Activated naive CD4-positive, alpha-beta T cell treated with anti-CD3 and anti-CD28 coated beads, Interleukin-2, amount 50 U/mL, for 72 hours (primary cell): ENCODE measurements at regions not wholly inside any gene's neighbourhood (a gene's known extent, or its start where the extent isn't known, plus 50 kb on each side); places are given as distances from the start of the nearest gene placed in this dataset.

Source experiments
- ATAC-seq, 2 donors: fragments of 150-1000 bp; cut with Tn5 transposase; 2 replicates each; pipeline ENCODE4 v1.10.0; 2021; ENCODE audit warnings: mild to moderate bottlenecking in 2 of 2, moderate library complexity in 2 of 2
- DNase-seq, 2 donors: peaks; one replicate each; pipeline ENCODE4 v3.0.0; 2021 to 2022; ENCODE audit warnings: low spot score in 2 of 2
- H3K27ac Mint-ChIP-seq, 2 donors: one replicate each; pipeline ENCODE4 v1.8.0; 2022; ENCODE audit warnings: mild to moderate bottlenecking in 2 of 2, mixed read lengths in 2 of 2
- H3K36me3 Mint-ChIP-seq, 2 donors: one replicate each; pipeline ENCODE4 v1.8.0; 2022; ENCODE audit warnings: mixed read lengths in 2 of 2
- H3K9me3 Mint-ChIP-seq, 2 donors: one replicate each; pipeline ENCODE4 v1.8.0; 2022; ENCODE audit warnings: mixed read lengths in 2 of 2

GRCh38 chr9:103625161-103625804 is 468.8 kb upstream of the SMC2 start:
- ATAC-seq (no peak), DNase-seq (no peak)
- no peaks in the 10 kb centered on the region for H3K9me3 Mint-ChIP-seq
- H3K27ac Mint-ChIP-seq = no peak overlapping the region
- H3K36me3 Mint-ChIP-seq = no peaks in the 10 kb centered on the region

- Mint-ChIP-seq H3K36me3 (no peaks in the 10 kb centered on the region), H3K9me3 (peaks cover 0 to 6% of the 10 kb centered on the region in 2 donors), H3K27ac (no peak overlapping the region)
- DNase-seq (no peak), ATAC-seq (no peak)
Measured at GRCh38 chr9:103627731-103628130, 466.4 kb upstream of the SMC2 start.

GRCh38 chr9:103649086-103649485 is 445.0 kb upstream of the SMC2 start:
- no peak for ATAC-seq
- no peak for DNase-seq
- H3K36me3 Mint-ChIP-seq = no peaks in the 10 kb centered on the region
- no peaks in the 10 kb centered on the region for H3K9me3 Mint-ChIP-seq
- H3K27ac Mint-ChIP-seq = no peak overlapping the region

GRCh38 chr9:103658156-103658555 is 436.0 kb upstream of the SMC2 start:
- Mint-ChIP-seq H3K36me3 (peaks cover 0 to 12% of the 10 kb centered on the region in 2 donors), H3K27ac (no peak overlapping the region), H3K9me3 (peaks cover 15 to 17% of the 10 kb centered on the region in 2 donors)
- ATAC-seq = no peak
- no peak for DNase-seq

- Mint-ChIP-seq H3K27ac (no peak overlapping the region), H3K36me3 (peaks cover 0 to 12% of the 10 kb centered on the region in 2 donors), H3K9me3 (peaks cover 10 to 12% of the 10 kb centered on the region in 2 donors)
- no peak for ATAC-seq
- DNase-seq = no peak
Measured at GRCh38 chr9:103660830-103661229, 433.3 kb upstream of the SMC2 start.

- Mint-ChIP-seq H3K9me3 (peaks cover 10 to 12% of the 10 kb centered on the region in 2 donors), H3K36me3 (peaks cover 0 to 12% of the 10 kb centered on the region in 2 donors), H3K27ac (no peak overlapping the region)
- DNase-seq = no peak
- ATAC-seq = no peak
Measured at GRCh38 chr9:103661663-103662062, 432.4 kb upstream of the SMC2 start.

GRCh38 chr9:103669296-103669695 is 424.8 kb upstream of the SMC2 start:
- H3K9me3 Mint-ChIP-seq = peaks cover 3 to 5% of the 10 kb centered on the region in 2 donors
- ATAC-seq (no peak), DNase-seq (no peak)

GRCh38 chr9:103674271-103674670 is 419.8 kb upstream of the SMC2 start:
- no peak overlapping the region for H3K27ac Mint-ChIP-seq
- H3K36me3 Mint-ChIP-seq = no peaks in the 10 kb centered on the region
- DNase-seq (no peak), ATAC-seq (no peak)
- H3K9me3 Mint-ChIP-seq = peaks cover 3 to 9% of the 10 kb centered on the region in 2 donors

More at GRCh38 chr9:103669296-103669695, 424.8 kb upstream of the SMC2 start:
- no peaks in the 10 kb centered on the region for H3K36me3 Mint-ChIP-seq
- no peak overlapping the region for H3K27ac Mint-ChIP-seq

GRCh38 chr9:103680581-103680980 is 413.5 kb upstream of the SMC2 start:
- no peak overlapping the region for H3K27ac Mint-ChIP-seq
- no peak for DNase-seq
- H3K9me3 Mint-ChIP-seq = peaks cover 4 to 9% of the 10 kb centered on the region in 2 donors
- no peaks in the 10 kb centered on the region for H3K36me3 Mint-ChIP-seq
- no peak for ATAC-seq

- DNase-seq = no peak
- H3K9me3 Mint-ChIP-seq = peaks cover 4 to 5% of the 10 kb centered on the region in 2 donors
- H3K36me3 Mint-ChIP-seq = no peaks in the 10 kb centered on the region
- ATAC-seq = no peak
- H3K27ac Mint-ChIP-seq = no peak overlapping the region
Measured at GRCh38 chr9:103681435-103681834, 412.7 kb upstream of the SMC2 start.

GRCh38 chr9:103700195-103700962 is 393.7 kb upstream of the SMC2 start:
- Mint-ChIP-seq H3K27ac (no peak overlapping the region), H3K36me3 (no peaks in the 10 kb centered on the region), H3K9me3 (peaks cover 0 to 5% of the 10 kb centered on the region in 2 donors)
- DNase-seq = no peak
- ATAC-seq = no peak

GRCh38 chr9:103702572-103702971 is 391.5 kb upstream of the SMC2 start:
- H3K36me3 Mint-ChIP-seq = no peaks in the 10 kb centered on the region
- DNase-seq (no peak), ATAC-seq (no peak)
- peaks cover 0 to 5% of the 10 kb centered on the region in 2 donors for H3K9me3 Mint-ChIP-seq
- no peak overlapping the region for H3K27ac Mint-ChIP-seq

GRCh38 chr9:103707181-103707580 is 386.9 kb upstream of the SMC2 start:
- Mint-ChIP-seq H3K9me3 (peaks cover 8 to 15% of the 10 kb centered on the region in 2 donors), H3K36me3 (no peaks in the 10 kb centered on the region), H3K27ac (no peak overlapping the region)
- no peak for ATAC-seq
- no peak for DNase-seq

- ATAC-seq (no peak), DNase-seq (no peak)
- no peak overlapping the region for H3K27ac Mint-ChIP-seq
- peaks cover 8 to 15% of the 10 kb centered on the region in 2 donors for H3K9me3 Mint-ChIP-seq
- no peaks in the 10 kb centered on the region for H3K36me3 Mint-ChIP-seq
Measured at GRCh38 chr9:103709366-103709765, 384.7 kb upstream of the SMC2 start.

GRCh38 chr9:103713631-103714030 is 380.5 kb upstream of the SMC2 start:
- H3K27ac Mint-ChIP-seq = no peak overlapping the region
- no peaks in the 10 kb centered on the region for H3K36me3 Mint-ChIP-seq
- no peak for DNase-seq
- ATAC-seq = no peak
- peaks cover 6 to 8% of the 10 kb centered on the region in 2 donors for H3K9me3 Mint-ChIP-seq

GRCh38 chr9:103714992-103715391 is 379.1 kb upstream of the SMC2 start:
- Mint-ChIP-seq H3K36me3 (no peaks in the 10 kb centered on the region), H3K27ac (no peak overlapping the region), H3K9me3 (peaks cover 7 to 11% of the 10 kb centered on the region in 2 donors)
- ATAC-seq = no peak
- no peak for DNase-seq

- ATAC-seq (no peak), DNase-seq (no peak)
- H3K27ac Mint-ChIP-seq = no peak overlapping the region
- H3K9me3 Mint-ChIP-seq = peaks cover 7 to 16% of the 10 kb centered on the region in 2 donors
- no peaks in the 10 kb centered on the region for H3K36me3 Mint-ChIP-seq
Measured at GRCh38 chr9:103721056-103721455, 373.1 kb upstream of the SMC2 start.

- ATAC-seq = no peak
- H3K9me3 Mint-ChIP-seq = peaks cover 0 to 5% of the 10 kb centered on the region in 2 donors
- H3K36me3 Mint-ChIP-seq = no peaks in the 10 kb centered on the region
- no peak overlapping the region for H3K27ac Mint-ChIP-seq
- no peak for DNase-seq
Measured at GRCh38 chr9:103730866-103731265, 363.2 kb upstream of the SMC2 start.
